ENCODE measurements at regions not wholly inside any gene's neighbourhood (a gene's known extent, or its start where the extent isn't known, plus 50 kb on each side); places are given as distances from the start of the nearest gene placed in this dataset.

DNA sequence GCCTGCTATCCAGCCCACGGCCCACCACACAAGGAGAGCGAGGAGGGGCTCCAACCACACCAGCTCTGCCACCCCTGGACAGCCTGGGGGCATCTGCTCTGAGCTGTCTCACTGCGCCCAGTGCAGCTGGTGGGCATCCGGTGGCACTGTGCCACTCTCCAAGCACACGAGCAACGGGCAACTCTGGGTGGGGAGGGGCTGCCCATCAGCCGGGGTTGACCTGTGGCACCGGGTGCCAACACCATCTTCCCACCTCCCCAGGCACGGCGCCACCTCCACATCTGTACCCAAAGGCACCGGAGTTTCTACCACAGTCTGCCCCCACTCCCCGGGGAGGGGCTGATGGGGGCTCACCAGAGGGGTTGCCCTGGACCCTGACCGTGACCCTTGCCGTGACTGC, 241.8 kb downstream of the RBFOX3 start:
- H3K79me2 ChIP-seq (ENCODE audit: insufficient read depth, low read length), result no peaks in the 10 kb centered on the region
- DNase-seq (no peak), ATAC-seq (ENCODE audit: insufficient read depth, low read depth) (no peak)
- H4K20me1 ChIP-seq (ENCODE audit: insufficient read depth, low read length), result no peaks in the 10 kb centered on the region
- no peak for TF ChIP-seq EZH2 (IDR thresholded peaks at IDR 0.05; ENCODE audit: borderline replicate concordance, low read depth, low read length, severe bottlenecking)
- TF ChIP-seq CTCF (IDR thresholded peaks at IDR 0.05; ENCODE audit: borderline replicate concordance, extremely low read depth, low read length, poor library complexity, severe bottlenecking), result no peak
- H3K27ac ChIP-seq (ENCODE audit: low read length), result no peak overlapping the region
- no peaks in the 10 kb centered on the region for H3K36me3 ChIP-seq (ENCODE audit: insufficient read depth, low read length)
- no peak overlapping the region for H2AFZ ChIP-seq (ENCODE audit: low read depth, low read length)
- no peak overlapping the region for H3K9ac ChIP-seq (ENCODE audit: low read depth, low read length)
- no peaks in the 10 kb centered on the region for H3K4me1 ChIP-seq (ENCODE audit: insufficient read depth, low read length)
- H3K4me2 ChIP-seq (ENCODE audit: insufficient read depth, low read length), result no peak overlapping the region
- no peak overlapping the region for H3K4me3 ChIP-seq (ENCODE audit: low read depth in 1 of 2, low read length in 2 of 2)
- no peaks in the 10 kb centered on the region for H3K9me3 ChIP-seq (ENCODE audit: insufficient read depth, low read length, severe bottlenecking)
- H3K27me3 ChIP-seq (ENCODE audit: insufficient read depth, low read length, poor library complexity), result peaks cover 1% of the 10 kb centered on the region

- Histone ChIP-seq H3K4me2 (ENCODE audit: insufficient read depth, low read length) (no peak overlapping the region), H3K27me3 (ENCODE audit: insufficient read depth, low read length, poor library complexity) (no peaks in the 10 kb centered on the region), H2AFZ (ENCODE audit: low read depth, low read length) (no peak overlapping the region), H3K4me3 (ENCODE audit: low read depth in 1 of 2, low read length in 2 of 2) (no peak overlapping the region), H3K27ac (ENCODE audit: low read length) (no peak overlapping the region), H3K9ac (ENCODE audit: low read depth, low read length) (no peak overlapping the region), H4K20me1 (ENCODE audit: insufficient read depth, low read length) (no peaks in the 10 kb centered on the region), H3K36me3 (ENCODE audit: insufficient read depth, low read length) (no peaks in the 10 kb centered on the region), H3K9me3 (ENCODE audit: insufficient read depth, low read length, severe bottlenecking) (no peaks in the 10 kb centered on the region), H3K4me1 (ENCODE audit: insufficient read depth, low read length) (no peaks in the 10 kb centered on the region), H3K79me2 (ENCODE audit: insufficient read depth, low read length) (no peaks in the 10 kb centered on the region)
- no peak for DNase-seq
- TF ChIP-seq EZH2 (IDR thresholded peaks at IDR 0.05; ENCODE audit: borderline replicate concordance, low read depth, low read length, severe bottlenecking) (no peak), CTCF (IDR thresholded peaks at IDR 0.05; ENCODE audit: borderline replicate concordance, extremely low read depth, low read length, poor library complexity, severe bottlenecking) (no peak)
- ATAC-seq (ENCODE audit: insufficient read depth, low read depth), result no peak
Measured at GRCh38 chr17:79368521-79368920, 242.3 kb downstream of the RBFOX3 start.

DNA sequence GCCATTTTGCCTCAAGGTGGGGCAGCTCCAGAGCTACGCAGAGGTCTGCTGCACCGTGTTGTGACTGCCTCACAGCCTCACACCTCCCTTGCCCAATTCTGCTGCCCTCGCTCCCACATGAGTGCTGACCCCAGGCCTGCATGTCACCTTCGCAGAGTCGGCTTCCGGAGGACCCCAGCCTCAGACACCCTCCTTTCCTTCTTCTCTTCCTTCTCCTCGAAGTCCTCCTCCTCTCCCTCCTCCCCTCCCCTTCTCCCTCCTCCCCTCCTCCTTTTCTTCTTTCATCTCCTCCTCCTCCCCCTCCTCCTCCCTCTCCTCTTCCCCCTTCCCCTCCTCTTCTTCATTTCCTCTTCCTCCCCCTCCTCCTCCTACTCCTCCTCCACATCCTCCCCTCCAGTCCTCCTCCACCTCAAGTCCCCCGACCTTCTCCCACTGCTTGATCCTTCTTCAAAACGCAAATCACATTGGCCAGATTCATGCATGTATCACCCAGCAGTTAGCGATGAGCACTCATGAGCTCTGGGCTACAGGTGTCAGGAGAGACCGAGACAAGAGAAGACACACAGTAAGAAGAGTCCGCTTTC, 243.8 kb downstream of the RBFOX3 start:
- H3K36me3 ChIP-seq (ENCODE audit: insufficient read depth, low read length), result no peaks in the 10 kb centered on the region
- H3K27ac ChIP-seq (ENCODE audit: low read length), result no peak overlapping the region
- H3K9ac ChIP-seq (ENCODE audit: low read depth, low read length), result no peak overlapping the region
- no peaks in the 10 kb centered on the region for H3K9me3 ChIP-seq (ENCODE audit: insufficient read depth, low read length, severe bottlenecking)
- TF ChIP-seq CTCF (IDR thresholded peaks at IDR 0.05; ENCODE audit: borderline replicate concordance, extremely low read depth, low read length, poor library complexity, severe bottlenecking), result no peak
- no peak for TF ChIP-seq EZH2 (IDR thresholded peaks at IDR 0.05; ENCODE audit: borderline replicate concordance, low read depth, low read length, severe bottlenecking)
- DNase-seq (no peak), ATAC-seq (ENCODE audit: insufficient read depth, low read depth) (no peak)
- no peak overlapping the region for H3K4me2 ChIP-seq (ENCODE audit: insufficient read depth, low read length)
- H3K4me1 ChIP-seq (ENCODE audit: insufficient read depth, low read length), result no peaks in the 10 kb centered on the region
- H2AFZ ChIP-seq (ENCODE audit: low read depth, low read length), result no peak overlapping the region
- H3K4me3 ChIP-seq (ENCODE audit: low read depth in 1 of 2, low read length in 2 of 2), result no peak overlapping the region
- no peaks in the 10 kb centered on the region for H4K20me1 ChIP-seq (ENCODE audit: insufficient read depth, low read length)
- H3K27me3 ChIP-seq (ENCODE audit: insufficient read depth, low read length, poor library complexity), result no peaks in the 10 kb centered on the region
- H3K79me2 ChIP-seq (ENCODE audit: insufficient read depth, low read length), result no peaks in the 10 kb centered on the region

Data from DND-41 (cell line).